Neuronal stem cell (in vitro differentiated cells): ENCODE measurements at regions not wholly inside any gene's neighbourhood (a gene's known extent, or its start where the extent isn't known, plus 50 kb on each side); places are given as distances from the start of the nearest gene placed in this dataset.

Source experiments
- DNase-seq: peaks from one replicate; pipeline ENCODE4 v3.0.0-alpha.2; 2013; ENCODE audit warnings: low spot score
- H2AFZ ChIP-seq: one replicate; pipeline ENCODE4 v1.6.1; 2013; ENCODE audit warnings: mild to moderate bottlenecking, low read length, inconsistent platforms
- H2AK5ac ChIP-seq: 2 replicates; pipeline ENCODE4 v1.6.1; 2013; ENCODE audit warnings: low read depth, mild to moderate bottlenecking, inconsistent platforms, low read length, moderate library complexity, mixed read lengths
- H2BK120ac ChIP-seq: 2 replicates; pipeline ENCODE4 v1.6.1; 2013; ENCODE audit warnings: low read depth, mild to moderate bottlenecking, inconsistent platforms, low read length, moderate library complexity, mixed read lengths
- H2BK12ac ChIP-seq: one replicate; pipeline ENCODE4 v1.6.1; 2013; ENCODE audit warnings: low read length, inconsistent platforms
- H2BK15ac ChIP-seq: 2 replicates; pipeline ENCODE4 v1.6.1; 2013; ENCODE audit warnings: mild to moderate bottlenecking, low read length, inconsistent platforms, mixed read lengths
- H2BK5ac ChIP-seq: one replicate; pipeline ENCODE4 v1.6.1; 2013; ENCODE audit warnings: inconsistent platforms, mild to moderate bottlenecking, low read length, moderate library complexity
- H3K14ac ChIP-seq: one replicate; pipeline ENCODE4 v1.6.1; 2013; ENCODE audit warnings: low read length, inconsistent platforms
- H3K18ac ChIP-seq: 2 replicates; pipeline ENCODE4 v1.6.1; 2013; ENCODE audit warnings: low read length, inconsistent platforms
- H3K23ac ChIP-seq: 2 replicates; pipeline ENCODE4 v1.6.1; 2013; ENCODE audit warnings: low read depth, mild to moderate bottlenecking, mixed read lengths, low read length, inconsistent platforms; ENCODE audit not compliant: poor library complexity
- H3K27ac ChIP-seq: replicated peaks from 3 replicates; pipeline ENCODE4 v1.5.1; 2013; ENCODE audit warnings: low read length, inconsistent platforms
- H3K27me3 ChIP-seq, 3 experiments: 2 replicates each; pipeline ENCODE4 v1.6.1; 2013; ENCODE audit warnings: low read length in 3 of 3, mild to moderate bottlenecking in 2 of 3, inconsistent platforms in 1 of 3, low read depth in 1 of 3, mixed read lengths in 1 of 3, moderate library complexity in 1 of 3; ENCODE audit not compliant: control insufficient read depth in 3 of 3, insufficient read depth in 3 of 3
- H3K36me3 ChIP-seq, 2 donors: replicated peaks in 1 of 2; 2 replicates each; pipeline ENCODE4 v1.6.1; 2013; ENCODE audit warnings: low read length in 2 of 2; ENCODE audit not compliant: control insufficient read depth in 2 of 2, insufficient read depth in 2 of 2
- H3K4ac ChIP-seq: 2 replicates; pipeline ENCODE4 v1.6.1; 2013; ENCODE audit warnings: inconsistent platforms, mild to moderate bottlenecking, low read length, moderate library complexity
- H3K4me1 ChIP-seq, 2 donors: 1 replicate in 1 of 2; 2 replicates in 1 of 2; pipeline ENCODE4 v1.6.1; 2013; ENCODE audit warnings: low read length in 2 of 2, low read depth in 1 of 2; ENCODE audit not compliant: control insufficient read depth in 2 of 2, insufficient read depth in 1 of 2
- H3K4me2 ChIP-seq: one replicate; pipeline ENCODE4 v1.6.1; 2013; ENCODE audit warnings: mild to moderate bottlenecking, low read length, inconsistent platforms; ENCODE audit not compliant: insufficient read depth, poor library complexity, severe bottlenecking
- H3K4me3 ChIP-seq, 2 donors: 2 replicates each; pipeline ENCODE4 v1.5.1; 2013; ENCODE audit warnings: low read length in 2 of 2, mild to moderate bottlenecking in 2 of 2, inconsistent platforms in 1 of 2, moderate library complexity in 1 of 2
- H3K79me1 ChIP-seq: one replicate; pipeline ENCODE4 v1.6.1; 2013; ENCODE audit warnings: low read depth, mild to moderate bottlenecking, inconsistent platforms, low read length, moderate library complexity
- H3K9ac ChIP-seq: one replicate; pipeline ENCODE4 v1.6.1; 2013; ENCODE audit warnings: mild to moderate bottlenecking, low read depth, low read length, inconsistent platforms; ENCODE audit not compliant: poor library complexity
- H3K9me3 ChIP-seq, 2 donors: replicated peaks in 1 of 2; 2 replicates each; pipeline versions ENCODE3 to v1.6.1; 2013; ENCODE audit warnings: low read length in 2 of 2, mild to moderate bottlenecking in 2 of 2, inconsistent platforms in 1 of 2, low read depth in 1 of 2, mixed read lengths in 1 of 2, moderate library complexity in 1 of 2; ENCODE audit not compliant: control insufficient read depth in 2 of 2, insufficient read depth in 1 of 2
- H4K8ac ChIP-seq: one replicate; pipeline ENCODE4 v1.6.1; 2013; ENCODE audit warnings: low read depth, mild to moderate bottlenecking, inconsistent platforms, low read length, moderate library complexity
- H4K91ac ChIP-seq: one replicate; pipeline ENCODE4 v1.6.1; 2013; ENCODE audit warnings: low read length, low read depth, mild to moderate bottlenecking, inconsistent platforms; ENCODE audit not compliant: poor library complexity
- WGBS, 2 donors: extraction: QIAGEN DNeasy Blood & Tissue Kit; methylation state at CpG; one replicate each; pipeline ENCODE4 v1.1.7; 2013; ENCODE audit warnings: missing lambda C conversion rate in 2 of 2, mixed read lengths in 1 of 2; ENCODE audit not compliant: insufficient read length in 2 of 2, insufficient replicate concordance in 1 of 2; ENCODE audit errors: extremely low coverage in 2 of 2; 5-methylcytosine and 5-hydroxymethylcytosine counted together

- DNase-seq: no peak
- WGBS, 2 donors: no CpG with 5 or more reads among the region's 7 CpGs
These were observed 445.1 kb upstream of the SPRED2 start for GRCh38 chr2:65877331-65878010.

GRCh38 chr2:65876114-65876513 lies 443.7 kb upstream of the SPRED2 start:
- WGBS, 2 donors: no CpG with 5 or more reads among the region's 2 CpGs

More at GRCh38 chr2:65877331-65878010, 445.1 kb upstream of the SPRED2 start:
- Histone ChIP-seq H3K4me1 (peaks cover 2 to 3% of the 10 kb centered on the region in 2 donors), H3K4me2 (no peak overlapping the region), H4K91ac (no peak overlapping the region), H2BK15ac (no peak overlapping the region), H4K8ac (no peak overlapping the region), H2BK120ac (no peak overlapping the region), H3K27ac (no peak overlapping the region), H3K79me1 (no peaks in the 10 kb centered on the region), H2AFZ (peak overlapping the region; percentile 28), H3K27me3 (no peaks in the 10 kb centered on the region), H2AK5ac (no peak overlapping the region), H3K18ac (no peak overlapping the region), H3K23ac (no peak overlapping the region), H3K4me3 (no peak overlapping the region), H3K4ac (no peak overlapping the region), H3K36me3 (no peaks in the 10 kb centered on the region), H2BK5ac (no peak overlapping the region), H2BK12ac (no peak overlapping the region), H3K14ac (no peak overlapping the region), H3K9me3 (no peaks in the 10 kb centered on the region), H3K9ac (no peak overlapping the region)

GRCh38 chr2:65870826-65871225 lies 438.4 kb upstream of the SPRED2 start:
- no peak overlapping the region for H4K8ac ChIP-seq
- H3K4me1 ChIP-seq: peaks cover 0 to 3% of the 10 kb centered on the region in 2 donors
- no peaks in the 10 kb centered on the region for H3K36me3 ChIP-seq
- no peaks in the 10 kb centered on the region for H3K27me3 ChIP-seq
- no peak overlapping the region for H3K23ac ChIP-seq
- no peak for DNase-seq
- H2AK5ac ChIP-seq: no peak overlapping the region
- no peak overlapping the region for H3K4ac ChIP-seq
- no peak overlapping the region for H2BK12ac ChIP-seq
- no CpG with 5 or more reads among the region's 2 CpGs for WGBS, 2 donors
- no peaks in the 10 kb centered on the region for H3K79me1 ChIP-seq
- no peak overlapping the region for H2BK5ac ChIP-seq
- no peak overlapping the region for H2BK120ac ChIP-seq
- H3K9ac ChIP-seq: no peak overlapping the region
- H3K4me2 ChIP-seq: no peak overlapping the region
- no peaks in the 10 kb centered on the region for H3K9me3 ChIP-seq
- H3K14ac ChIP-seq: no peak overlapping the region
- H3K27ac ChIP-seq: no peak overlapping the region
- H3K18ac ChIP-seq: no peak overlapping the region
- H3K4me3 ChIP-seq: no peak overlapping the region
- no peak overlapping the region for H2BK15ac ChIP-seq
- no peak overlapping the region for H2AFZ ChIP-seq
- H4K91ac ChIP-seq: no peak overlapping the region

More at GRCh38 chr2:65876114-65876513, 443.7 kb upstream of the SPRED2 start:
- no peak overlapping the region for H2BK5ac ChIP-seq
- no peaks in the 10 kb centered on the region for H3K36me3 ChIP-seq
- no peak overlapping the region for H4K8ac ChIP-seq
- no peaks in the 10 kb centered on the region for H3K27me3 ChIP-seq
- H3K9ac ChIP-seq: no peak overlapping the region
- H2BK12ac ChIP-seq: no peak overlapping the region
- no peak overlapping the region for H2AFZ ChIP-seq
- no peak overlapping the region for H2BK15ac ChIP-seq
- no peaks in the 10 kb centered on the region for H3K79me1 ChIP-seq
- H3K4ac ChIP-seq: no peak overlapping the region
- H3K27ac ChIP-seq: no peak overlapping the region
- no peak overlapping the region for H3K4me2 ChIP-seq
- no peak overlapping the region for H3K14ac ChIP-seq
- DNase-seq: no peak
- no peak overlapping the region for H3K18ac ChIP-seq
- no peaks in the 10 kb centered on the region for H3K9me3 ChIP-seq
- no peak overlapping the region for H3K4me3 ChIP-seq
- peaks cover 0 to 3% of the 10 kb centered on the region in 2 donors for H3K4me1 ChIP-seq
- no peak overlapping the region for H2BK120ac ChIP-seq
- no peak overlapping the region for H4K91ac ChIP-seq
- H3K23ac ChIP-seq: no peak overlapping the region
- no peak overlapping the region for H2AK5ac ChIP-seq

- no peak overlapping the region for H2AFZ ChIP-seq
- H3K4me3 ChIP-seq: no peak overlapping the region
- H3K4ac ChIP-seq: no peak overlapping the region
- no peak overlapping the region for H4K8ac ChIP-seq
- H2BK120ac ChIP-seq: no peak overlapping the region
- no peak overlapping the region for H3K4me2 ChIP-seq
- no peak overlapping the region for H3K27ac ChIP-seq
- no peak overlapping the region for H3K14ac ChIP-seq
- no peak overlapping the region for H2BK5ac ChIP-seq
- no peak for DNase-seq
- no peak overlapping the region for H3K18ac ChIP-seq
- H4K91ac ChIP-seq: no peak overlapping the region
- H2BK15ac ChIP-seq: no peak overlapping the region
- no peak overlapping the region for H2AK5ac ChIP-seq
- H3K9me3 ChIP-seq: no peaks in the 10 kb centered on the region
- H3K36me3 ChIP-seq: no peaks in the 10 kb centered on the region
- H3K9ac ChIP-seq: no peak overlapping the region
- no peaks in the 10 kb centered on the region for H3K27me3 ChIP-seq
- WGBS, 2 donors: no CpG with 5 or more reads among the region's 5 CpGs
- H3K23ac ChIP-seq: no peak overlapping the region
- H3K79me1 ChIP-seq: no peaks in the 10 kb centered on the region
- peaks cover 0 to 10% of the 10 kb centered on the region in 2 donors for H3K4me1 ChIP-seq
- no peak overlapping the region for H2BK12ac ChIP-seq
These were observed 436.9 kb upstream of the SPRED2 start for GRCh38 chr2:65869296-65869695.
